Mucosa of descending colon (tissue), 3 donors: ENCODE measurements at regions not wholly inside any gene's neighbourhood (a gene's known extent, or its start where the extent isn't known, plus 50 kb on each side); places are given as distances from the start of the nearest gene placed in this dataset.

Source experiments
- ATAC-seq: fragments of 200-7000 bp; cut with Tn5 transposase; one replicate; pipeline ENCODE4 v1.9.1; 2020; ENCODE audit warnings: mild to moderate bottlenecking, moderate library complexity
- DNase-seq, 3 donors: peaks; one replicate each; pipeline ENCODE4 v3.0.0-alpha.2; 2020
- H3K36me3 ChIP-seq: fragments of 200-600 bp; one replicate; pipeline ENCODE4 v1.8.0; 2021; ENCODE audit warnings: low read depth, mild to moderate bottlenecking
- H3K4me1 ChIP-seq: fragments of 200-600 bp; one replicate; pipeline ENCODE4 v1.8.0; 2021; ENCODE audit warnings: low read depth, mild to moderate bottlenecking
- H3K4me3 ChIP-seq: fragments of 200-600 bp; one replicate; pipeline ENCODE4 v1.8.0; 2021; ENCODE audit warnings: mild to moderate bottlenecking
- H3K9me3 ChIP-seq: fragments of 200-600 bp; one replicate; pipeline ENCODE4 v1.8.0; 2021; ENCODE audit warnings: mild to moderate bottlenecking
- intact Hi-C, 2 donors: fragments of 100-400 bp; cut with DNase I in 1 of 2; cut with micrococcal nuclease in 1 of 2; formaldehyde crosslinking; loops; one replicate each; pipeline versions ENCODE4 v1.11.0 to v1.11.1; 2022; cut with DNase I, micrococcal nuclease
- TF ChIP-seq, protein P1 (sequence below): fragments of 200-600 bp; IDR thresholded peaks from one replicate; pipeline ENCODE4 v1.8.0; 2022; ENCODE audit warnings: antibody characterized with exemption, mild to moderate bottlenecking
- donor health status: DM: no; HTN: no; CAD: no; lungs with moderate emphysema.
- donor health status: DM: no; HTN: no; CAD: no.
- donor health status: DM: no; HTN: yes; CAD: no.

DNA sequence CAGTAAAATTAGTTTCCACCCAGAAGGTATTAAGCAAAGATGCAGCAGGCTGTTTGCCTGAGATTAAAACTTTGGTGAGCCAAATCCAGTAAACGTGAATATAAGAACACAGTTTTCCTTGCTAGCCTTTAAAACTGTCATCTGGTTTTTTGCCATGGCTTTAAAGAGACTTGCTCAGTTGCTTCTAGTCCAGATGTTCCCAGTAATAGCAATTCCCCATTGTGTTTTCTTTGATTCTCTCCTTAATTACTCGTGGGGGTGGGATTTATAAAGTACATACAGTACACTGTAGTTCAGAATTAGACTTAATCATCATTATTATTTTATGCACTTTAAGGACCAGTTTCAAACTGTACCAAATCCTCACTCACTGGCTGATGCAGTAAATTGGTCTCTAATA, 303.5 kb upstream of the ZNF804A start:
- H3K9me3 ChIP-seq: no peaks in the 10 kb centered on the region
- TF ChIP-seq, protein P1, sequence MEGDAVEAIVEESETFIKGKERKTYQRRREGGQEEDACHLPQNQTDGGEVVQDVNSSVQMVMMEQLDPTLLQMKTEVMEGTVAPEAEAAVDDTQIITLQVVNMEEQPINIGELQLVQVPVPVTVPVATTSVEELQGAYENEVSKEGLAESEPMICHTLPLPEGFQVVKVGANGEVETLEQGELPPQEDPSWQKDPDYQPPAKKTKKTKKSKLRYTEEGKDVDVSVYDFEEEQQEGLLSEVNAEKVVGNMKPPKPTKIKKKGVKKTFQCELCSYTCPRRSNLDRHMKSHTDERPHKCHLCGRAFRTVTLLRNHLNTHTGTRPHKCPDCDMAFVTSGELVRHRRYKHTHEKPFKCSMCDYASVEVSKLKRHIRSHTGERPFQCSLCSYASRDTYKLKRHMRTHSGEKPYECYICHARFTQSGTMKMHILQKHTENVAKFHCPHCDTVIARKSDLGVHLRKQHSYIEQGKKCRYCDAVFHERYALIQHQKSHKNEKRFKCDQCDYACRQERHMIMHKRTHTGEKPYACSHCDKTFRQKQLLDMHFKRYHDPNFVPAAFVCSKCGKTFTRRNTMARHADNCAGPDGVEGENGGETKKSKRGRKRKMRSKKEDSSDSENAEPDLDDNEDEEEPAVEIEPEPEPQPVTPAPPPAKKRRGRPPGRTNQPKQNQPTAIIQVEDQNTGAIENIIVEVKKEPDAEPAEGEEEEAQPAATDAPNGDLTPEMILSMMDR: no peak
- H3K36me3 ChIP-seq: no peaks in the 10 kb centered on the region
- DNase-seq: no peak
- no peaks in the 10 kb centered on the region for H3K4me1 ChIP-seq
- H3K4me3 ChIP-seq: no peak overlapping the region
- no peak for ATAC-seq
- intact Hi-C loops: no loop called here

DNA sequence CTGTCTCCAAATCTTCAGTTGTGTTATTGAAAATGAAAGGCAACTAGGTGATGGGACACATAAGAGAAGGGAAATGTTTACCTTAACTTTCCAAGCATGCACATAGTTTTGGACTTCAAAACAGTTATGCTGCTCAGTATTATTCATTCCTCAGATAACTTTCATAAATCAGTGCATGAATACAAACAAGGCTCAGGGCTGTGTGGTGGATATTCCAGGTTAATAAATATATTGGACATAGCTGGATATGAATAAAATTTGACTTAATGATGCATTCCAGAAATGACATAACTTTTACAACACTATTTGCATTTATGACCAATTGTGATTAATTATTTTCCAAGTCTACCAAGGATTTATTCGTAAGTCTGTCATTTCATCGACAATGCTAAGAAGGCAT, 301.2 kb upstream of the ZNF804A start:
- TF ChIP-seq, protein P1: no peak
- Histone ChIP-seq H3K4me3 (no peak overlapping the region), H3K9me3 (no peaks in the 10 kb centered on the region), H3K4me1 (no peaks in the 10 kb centered on the region), H3K36me3 (no peaks in the 10 kb centered on the region)
- intact Hi-C loops: no loop called here
- DNase-seq (no peak), ATAC-seq (no peak)

DNA sequence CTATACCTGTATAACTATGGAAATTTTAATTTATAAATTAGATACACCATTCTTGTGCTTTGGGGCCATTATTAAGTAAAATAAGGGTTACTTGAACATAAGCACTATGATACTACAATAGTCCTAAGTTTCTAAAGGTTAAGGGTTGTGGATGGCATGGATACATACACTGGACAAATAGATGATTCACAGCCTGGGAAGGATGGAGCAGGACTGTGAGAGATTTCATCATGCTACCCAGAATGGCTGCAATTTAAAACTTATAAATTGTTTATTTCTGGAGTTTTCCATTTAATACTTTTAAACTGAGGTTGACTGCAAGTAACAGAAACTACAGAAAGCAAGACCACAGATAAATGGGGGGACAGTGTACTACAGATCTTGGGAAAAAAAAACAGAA, 295.8 kb upstream of the ZNF804A start:
- ATAC-seq (no peak), DNase-seq (no peak)
- Histone ChIP-seq H3K36me3 (no peaks in the 10 kb centered on the region), H3K9me3 (no peaks in the 10 kb centered on the region), H3K4me3 (no peak overlapping the region), H3K4me1 (no peaks in the 10 kb centered on the region)
- TF ChIP-seq, protein P1: no peak
- intact Hi-C loops: no loop called here

DNA sequence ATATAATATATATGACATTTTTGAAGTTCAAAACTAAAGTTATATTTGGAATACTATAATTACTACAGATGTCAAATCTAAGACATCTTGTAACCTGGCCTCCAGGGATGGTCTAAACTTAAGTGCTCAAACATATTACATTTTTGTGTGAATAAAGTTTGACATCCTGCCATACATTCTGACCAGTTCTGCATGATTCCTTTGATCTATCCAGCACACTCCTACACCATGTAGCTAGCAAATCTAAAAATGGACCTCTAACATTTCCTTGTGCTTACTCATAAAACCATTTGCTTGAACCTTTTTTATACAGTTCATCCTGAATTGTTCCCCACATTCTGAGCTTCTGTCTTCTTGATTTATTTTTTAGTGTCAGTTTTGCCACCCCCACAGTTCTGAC, 294.3 kb upstream of the ZNF804A start:
- Histone ChIP-seq H3K9me3 (no peaks in the 10 kb centered on the region), H3K36me3 (no peaks in the 10 kb centered on the region), H3K4me3 (no peak overlapping the region), H3K4me1 (no peaks in the 10 kb centered on the region)
- no peak for DNase-seq
- intact Hi-C loops: no loop called here
- TF ChIP-seq, protein P1: no peak
- no peak for ATAC-seq

DNA sequence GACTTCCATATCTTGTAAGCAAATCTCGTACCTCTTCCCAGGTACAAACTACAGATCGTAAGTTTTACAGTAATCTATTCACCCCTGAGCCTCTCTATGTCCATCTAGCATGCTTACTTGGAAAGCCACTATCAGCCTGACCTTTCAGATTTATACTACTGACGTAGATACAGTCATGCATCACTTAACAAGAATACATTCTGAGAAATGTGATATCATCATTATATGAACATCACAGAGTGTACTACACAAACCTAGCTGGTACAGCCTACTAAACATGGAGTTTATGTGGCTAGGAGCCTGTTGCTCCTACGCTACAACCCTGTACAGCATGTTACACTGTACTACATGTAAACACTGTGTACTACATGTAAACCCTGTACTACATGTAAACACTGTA, 293.2 kb upstream of the ZNF804A start:
- TF ChIP-seq, protein P1: no peak
- H3K4me1 ChIP-seq: no peaks in the 10 kb centered on the region
- no peaks in the 10 kb centered on the region for H3K36me3 ChIP-seq
- ATAC-seq: no peak
- DNase-seq: no peak
- H3K4me3 ChIP-seq: no peak overlapping the region
- intact Hi-C loops: no loop called here
- no peaks in the 10 kb centered on the region for H3K9me3 ChIP-seq

DNA sequence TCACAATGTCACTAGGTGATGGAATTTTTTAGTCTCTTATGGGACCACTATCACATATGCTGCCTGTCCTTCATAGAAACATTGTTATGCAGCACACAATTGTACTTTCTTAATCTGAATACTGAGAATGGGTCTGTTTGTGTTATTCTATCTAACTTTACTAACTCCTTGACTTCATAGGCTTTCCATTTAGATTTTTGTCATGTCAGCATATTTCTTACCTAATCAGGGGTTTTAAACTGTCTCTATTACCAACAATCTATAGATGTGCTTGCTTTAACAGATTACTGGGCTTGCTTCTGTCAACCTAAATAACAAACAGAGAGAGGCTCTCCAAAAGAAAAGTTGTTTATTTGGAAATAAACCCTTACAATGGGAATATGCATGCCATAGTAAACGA, 289.6 kb upstream of the ZNF804A start:
- ATAC-seq: no peak
- intact Hi-C loops: no loop called here
- no peaks in the 10 kb centered on the region for H3K4me1 ChIP-seq
- no peak overlapping the region for H3K4me3 ChIP-seq
- H3K9me3 ChIP-seq: no peaks in the 10 kb centered on the region
- H3K36me3 ChIP-seq: no peaks in the 10 kb centered on the region
- TF ChIP-seq, protein P1: no peak
- DNase-seq: no peak
